ENCODE measurements at regions not wholly inside any gene's neighbourhood (a gene's known extent, or its start where the extent isn't known, plus 50 kb on each side); places are given as distances from the start of the nearest gene placed in this dataset.

- TF ChIP-seq, protein P1, sequence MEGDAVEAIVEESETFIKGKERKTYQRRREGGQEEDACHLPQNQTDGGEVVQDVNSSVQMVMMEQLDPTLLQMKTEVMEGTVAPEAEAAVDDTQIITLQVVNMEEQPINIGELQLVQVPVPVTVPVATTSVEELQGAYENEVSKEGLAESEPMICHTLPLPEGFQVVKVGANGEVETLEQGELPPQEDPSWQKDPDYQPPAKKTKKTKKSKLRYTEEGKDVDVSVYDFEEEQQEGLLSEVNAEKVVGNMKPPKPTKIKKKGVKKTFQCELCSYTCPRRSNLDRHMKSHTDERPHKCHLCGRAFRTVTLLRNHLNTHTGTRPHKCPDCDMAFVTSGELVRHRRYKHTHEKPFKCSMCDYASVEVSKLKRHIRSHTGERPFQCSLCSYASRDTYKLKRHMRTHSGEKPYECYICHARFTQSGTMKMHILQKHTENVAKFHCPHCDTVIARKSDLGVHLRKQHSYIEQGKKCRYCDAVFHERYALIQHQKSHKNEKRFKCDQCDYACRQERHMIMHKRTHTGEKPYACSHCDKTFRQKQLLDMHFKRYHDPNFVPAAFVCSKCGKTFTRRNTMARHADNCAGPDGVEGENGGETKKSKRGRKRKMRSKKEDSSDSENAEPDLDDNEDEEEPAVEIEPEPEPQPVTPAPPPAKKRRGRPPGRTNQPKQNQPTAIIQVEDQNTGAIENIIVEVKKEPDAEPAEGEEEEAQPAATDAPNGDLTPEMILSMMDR (conservative IDR thresholded peaks at IDR 0.05; ENCODE audit: low read length), result no peak
- no peak for TF ChIP-seq EZH2phosphoT487 (IDR thresholded peaks at IDR 0.05; ENCODE audit: borderline replicate concordance)
Measured at GRCh38 chr3:31409866-31410265, 122.9 kb upstream of the STT3B start.

All from Loucy (cell line).